Ascending aorta (tissue), 2 donors: ENCODE measurements at regions not wholly inside any gene's neighbourhood (a gene's known extent, or its start where the extent isn't known, plus 50 kb on each side); places are given as distances from the start of the nearest gene placed in this dataset.

Source experiments
- DNase-seq, 2 donors: peaks; one replicate each; pipeline ENCODE4 v3.0.0-alpha.2; 2019; ENCODE audit warnings: low spot score in 2 of 2
- H3K27ac ChIP-seq, 2 donors: fragments of 200-600 bp; sonication (generic); one replicate each; pipeline ENCODE4 v1.5.1; 2016 to 2017; ENCODE audit warnings: mild to moderate bottlenecking in 1 of 2
- H3K27me3 ChIP-seq: fragments of 200-600 bp; sonication (generic); one replicate; pipeline ENCODE4 v1.5.1; 2017
- H3K36me3 ChIP-seq, 2 donors: fragments of 200-600 bp; sonication (generic); one replicate each; pipeline ENCODE4 v1.5.1; 2016
- H3K4me1 ChIP-seq, 2 donors: fragments of 200-600 bp; sonication (generic); one replicate each; pipeline ENCODE4 v1.5.1; 2016 to 2017; ENCODE audit warnings: mild to moderate bottlenecking in 1 of 2
- H3K4me3 ChIP-seq, 2 donors: fragments of 200-600 bp; sonication (generic); one replicate each; pipeline ENCODE4 v1.5.1; 2016 to 2017; ENCODE audit warnings: mild to moderate bottlenecking in 1 of 2
- H3K9me3 ChIP-seq, 2 donors: fragments of 200-600 bp; sonication (generic); one replicate each; pipeline ENCODE4 v1.5.1; 2016
- intact Hi-C: fragments of 100-400 bp; cut with DNase I; formaldehyde crosslinking; loops from one replicate; pipeline ENCODE4 v1.15.1; 2023
- TF ChIP-seq, protein P1 (sequence below), 3 experiments: fragments of 200-600 bp in 2 of 3; fragments of 450-650 bp in 1 of 3; sonication (generic) in 2 of 3; IDR thresholded peaks; one replicate each; pipeline ENCODE4 v1.5.1; 2016 to 2019; ENCODE audit warnings: antibody characterized with exemption in 3 of 3, mild to moderate bottlenecking in 1 of 3, moderate library complexity in 1 of 3

- peaks cover 0 to 30% of the 10 kb centered on the region in 2 donors for H3K4me1 ChIP-seq
- H3K9me3 ChIP-seq = no peaks in the 10 kb centered on the region
- no peak overlapping the region for H3K27ac ChIP-seq
- intact Hi-C loops = loop anchor here (10.0 kb wide), 2 partner anchors 411 to 501 kb away; partner anchors contain the start of gene SPAG6
- no peak overlapping the region for H3K4me3 ChIP-seq
- H3K27me3 ChIP-seq = no peaks in the 10 kb centered on the region
- no peak for DNase-seq
- H3K36me3 ChIP-seq = no peaks in the 10 kb centered on the region
- TF ChIP-seq, protein P1, sequence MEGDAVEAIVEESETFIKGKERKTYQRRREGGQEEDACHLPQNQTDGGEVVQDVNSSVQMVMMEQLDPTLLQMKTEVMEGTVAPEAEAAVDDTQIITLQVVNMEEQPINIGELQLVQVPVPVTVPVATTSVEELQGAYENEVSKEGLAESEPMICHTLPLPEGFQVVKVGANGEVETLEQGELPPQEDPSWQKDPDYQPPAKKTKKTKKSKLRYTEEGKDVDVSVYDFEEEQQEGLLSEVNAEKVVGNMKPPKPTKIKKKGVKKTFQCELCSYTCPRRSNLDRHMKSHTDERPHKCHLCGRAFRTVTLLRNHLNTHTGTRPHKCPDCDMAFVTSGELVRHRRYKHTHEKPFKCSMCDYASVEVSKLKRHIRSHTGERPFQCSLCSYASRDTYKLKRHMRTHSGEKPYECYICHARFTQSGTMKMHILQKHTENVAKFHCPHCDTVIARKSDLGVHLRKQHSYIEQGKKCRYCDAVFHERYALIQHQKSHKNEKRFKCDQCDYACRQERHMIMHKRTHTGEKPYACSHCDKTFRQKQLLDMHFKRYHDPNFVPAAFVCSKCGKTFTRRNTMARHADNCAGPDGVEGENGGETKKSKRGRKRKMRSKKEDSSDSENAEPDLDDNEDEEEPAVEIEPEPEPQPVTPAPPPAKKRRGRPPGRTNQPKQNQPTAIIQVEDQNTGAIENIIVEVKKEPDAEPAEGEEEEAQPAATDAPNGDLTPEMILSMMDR (IDR thresholded peaks at IDR 0.05) = no peak
Observed at GRCh38 chr10:22846294-22846693, 81.6 kb upstream of the ARMC3 start.

DNA sequence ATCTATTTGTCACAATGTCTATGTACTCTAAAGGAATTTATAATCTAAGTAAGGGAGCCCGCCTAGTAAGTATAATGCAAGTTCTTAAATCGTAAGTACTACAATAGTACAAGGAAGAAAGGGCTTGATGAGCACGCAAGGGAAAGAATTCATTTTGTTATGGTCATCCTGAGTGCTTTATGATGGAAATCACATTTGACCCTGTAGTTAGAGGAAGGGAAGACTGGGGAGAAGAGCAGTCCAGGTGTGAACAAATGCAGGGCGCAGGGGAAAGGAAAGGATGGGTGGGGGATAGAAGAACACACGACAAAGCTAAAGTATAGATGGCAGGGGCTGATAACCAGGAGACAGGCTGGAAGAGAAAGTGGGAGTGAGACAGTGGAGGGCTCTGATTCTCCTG is 88.2 kb upstream of the ARMC3 start:
- H3K4me1 ChIP-seq = peaks cover 0 to 3% of the 10 kb centered on the region in 2 donors
- no peaks in the 10 kb centered on the region for H3K27me3 ChIP-seq
- H3K27ac ChIP-seq = no peak overlapping the region
- no peak overlapping the region for H3K4me3 ChIP-seq
- TF ChIP-seq, protein P1 (IDR thresholded peaks at IDR 0.05) = no peak
- H3K36me3 ChIP-seq = no peaks in the 10 kb centered on the region
- intact Hi-C loops = loop anchor here (10.0 kb wide), 2 partner anchors 405 to 495 kb away; partner anchors contain the start of gene SPAG6
- H3K9me3 ChIP-seq = no peaks in the 10 kb centered on the region
- no peak for DNase-seq

DNA sequence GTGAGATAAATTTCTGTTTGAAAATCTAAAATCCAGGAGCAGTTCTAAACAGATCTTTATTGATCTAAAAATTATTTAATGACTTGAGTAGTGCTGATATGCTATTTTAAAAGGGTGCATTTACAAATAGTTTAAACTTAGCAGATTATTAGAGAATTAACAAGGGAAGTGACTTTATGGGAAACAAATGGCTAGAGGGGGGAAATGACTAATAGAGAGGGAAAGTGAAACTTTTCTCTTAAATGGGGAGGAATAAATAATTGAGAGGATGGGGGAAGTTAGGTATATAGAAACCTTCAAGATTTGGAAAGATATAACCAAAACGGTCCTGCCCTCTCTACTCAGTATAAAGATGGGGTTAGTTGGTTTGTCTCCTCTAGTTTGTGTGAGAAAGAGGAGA is 90.1 kb upstream of the ARMC3 start:
- TF ChIP-seq, protein P1 (IDR thresholded peaks at IDR 0.05) = no peak
- Histone ChIP-seq H3K4me1 (no peaks in the 10 kb centered on the region), H3K36me3 (no peaks in the 10 kb centered on the region), H3K9me3 (no peaks in the 10 kb centered on the region), H3K27ac (no peak overlapping the region), H3K4me3 (no peak overlapping the region), H3K27me3 (no peaks in the 10 kb centered on the region)
- intact Hi-C loops = no loop called here
- no peak for DNase-seq

GRCh38 chr10:22837351-22837750 is 90.5 kb upstream of the ARMC3 start:
- TF ChIP-seq, protein P1 (IDR thresholded peaks at IDR 0.05) = no peak
- intact Hi-C loops = no loop called here
- H3K36me3 ChIP-seq = no peaks in the 10 kb centered on the region
- H3K27ac ChIP-seq = no peak overlapping the region
- H3K4me1 ChIP-seq = no peaks in the 10 kb centered on the region
- DNase-seq = no peak
- H3K9me3 ChIP-seq = no peaks in the 10 kb centered on the region
- H3K4me3 ChIP-seq = no peak overlapping the region
- no peaks in the 10 kb centered on the region for H3K27me3 ChIP-seq

GRCh38 chr10:22834471-22834870 is 93.4 kb upstream of the ARMC3 start:
- Histone ChIP-seq H3K27me3 (no peaks in the 10 kb centered on the region), H3K4me1 (peaks cover 5% of the 10 kb centered on the region in 2 donors), H3K36me3 (no peaks in the 10 kb centered on the region), H3K27ac (no peak overlapping the region), H3K4me3 (no peak overlapping the region), H3K9me3 (no peaks in the 10 kb centered on the region)
- TF ChIP-seq, protein P1 (IDR thresholded peaks at IDR 0.05) = no peak
- DNase-seq = no peak
- intact Hi-C loops = no loop called here

- no peak for DNase-seq
- Histone ChIP-seq H3K9me3 (no peaks in the 10 kb centered on the region), H3K27me3 (no peaks in the 10 kb centered on the region), H3K4me3 (no peak overlapping the region), H3K36me3 (no peaks in the 10 kb centered on the region), H3K27ac (no peak overlapping the region), H3K4me1 (peaks cover 5% of the 10 kb centered on the region in 2 donors)
- TF ChIP-seq, protein P1 (IDR thresholded peaks at IDR 0.05) = no peak
- intact Hi-C loops = no loop called here
Observed at GRCh38 chr10:22833781-22834180, 94.1 kb upstream of the ARMC3 start.
